ENCODE measurements at regions not wholly inside any gene's neighbourhood (a gene's known extent, or its start where the extent isn't known, plus 50 kb on each side); places are given as distances from the start of the nearest gene placed in this dataset.

GRCh38 chr18:56044239-56044638 lies 456.2 kb upstream of the TCF4 start:
- no peak overlapping the region for H3K4me3 ChIP-seq
- TF ChIP-seq CTCF (IDR thresholded peaks at IDR 0.05), result no peak
- TF ChIP-seq POLR2A (IDR thresholded peaks at IDR 0.05), result no peak
- TF ChIP-seq POLR2AphosphoS5 (IDR thresholded peaks at IDR 0.05), result no peak
- no peaks in the 10 kb centered on the region for H3K36me3 ChIP-seq
- no peak for DNase-seq (ENCODE audit: low spot score)
- no peak overlapping the region for H3K27ac ChIP-seq
- no peaks in the 10 kb centered on the region for H3K4me1 ChIP-seq (replicated peaks)
- H3K9me3 ChIP-seq, result no peaks in the 10 kb centered on the region
- no peaks in the 10 kb centered on the region for H3K27me3 ChIP-seq (replicated peaks; ENCODE audit: insufficient read depth)
- intact Hi-C loops (cut with DNase I), result no loop called here
- 43% methylated on average over 1 of the region's 1 CpG for WGBS

GRCh38 chr18:56043641-56044061 lies 455.7 kb upstream of the TCF4 start:
- peak; percentile 18 for DNase-seq (ENCODE audit: low spot score)
- Histone ChIP-seq H3K36me3 (no peaks in the 10 kb centered on the region), H3K9me3 (no peaks in the 10 kb centered on the region), H3K27me3 (replicated peaks; ENCODE audit: insufficient read depth) (no peaks in the 10 kb centered on the region), H3K4me1 (replicated peaks) (no peaks in the 10 kb centered on the region), H3K27ac (no peak overlapping the region), H3K4me3 (no peak overlapping the region)
- TF ChIP-seq CTCF (IDR thresholded peaks at IDR 0.05) (no peak), POLR2AphosphoS5 (IDR thresholded peaks at IDR 0.05) (no peak), POLR2A (IDR thresholded peaks at IDR 0.05) (no peak)
- intact Hi-C loops (cut with DNase I), result no loop called here
- 31% methylated on average over 4 of the region's 4 CpGs for WGBS

GRCh38 chr18:56042915-56043536 lies 455.0 kb upstream of the TCF4 start:
- Histone ChIP-seq H3K27me3 (replicated peaks; ENCODE audit: insufficient read depth) (no peaks in the 10 kb centered on the region), H3K36me3 (no peaks in the 10 kb centered on the region), H3K4me3 (no peak overlapping the region), H3K4me1 (replicated peaks) (no peaks in the 10 kb centered on the region), H3K9me3 (no peaks in the 10 kb centered on the region), H3K27ac (no peak overlapping the region)
- WGBS, result 67% methylated on average over 2 of the region's 2 CpGs
- TF ChIP-seq CTCF (IDR thresholded peaks at IDR 0.05), result no peak
- TF ChIP-seq POLR2AphosphoS5 (IDR thresholded peaks at IDR 0.05), result no peak
- no peak for TF ChIP-seq POLR2A (IDR thresholded peaks at IDR 0.05)
- DNase-seq (ENCODE audit: low spot score), result no peak
- intact Hi-C loops (cut with DNase I), result no loop called here

GRCh38 chr18:56038171-56039030 lies 450.4 kb upstream of the TCF4 start:
- intact Hi-C loops (cut with DNase I), result no loop called here
- no peak overlapping the region for H3K27ac ChIP-seq
- no peak for DNase-seq (ENCODE audit: low spot score)
- no peak overlapping the region for H3K4me3 ChIP-seq
- H3K4me1 ChIP-seq (replicated peaks), result no peaks in the 10 kb centered on the region
- 87% methylated on average over 8 of the region's 8 CpGs for WGBS
- H3K27me3 ChIP-seq (replicated peaks; ENCODE audit: insufficient read depth), result no peaks in the 10 kb centered on the region
- H3K9me3 ChIP-seq, result no peaks in the 10 kb centered on the region
- no peaks in the 10 kb centered on the region for H3K36me3 ChIP-seq
- TF ChIP-seq CTCF (IDR thresholded peaks at IDR 0.05), result no peak
- no peak for TF ChIP-seq POLR2AphosphoS5 (IDR thresholded peaks at IDR 0.05)
- TF ChIP-seq POLR2A (IDR thresholded peaks at IDR 0.05), result no peak

All from prostate gland (tissue), 2 donors.